GM12874 (cell line): ENCODE measurements at regions not wholly inside any gene's neighbourhood (a gene's known extent, or its start where the extent isn't known, plus 50 kb on each side); places are given as distances from the start of the nearest gene placed in this dataset.

ENCODE experiments used
- CTCF ChIP-seq: IDR thresholded peaks from 2 replicates; pipeline ENCODE4 v1.5.1; 2011; ENCODE audit warnings: low read depth, mild to moderate bottlenecking, control low read depth, low read length, moderate library complexity; ENCODE audit not compliant: insufficient read depth

- no peak for TF ChIP-seq CTCF
Observed at GRCh38 chr18:78627551-78628346, 351.9 kb upstream of the SALL3 start.

GRCh38 chr18:78629426-78629825 is 350.2 kb upstream of the SALL3 start:
- no peak for TF ChIP-seq CTCF

GRCh38 chr18:78630356-78630755 is 349.3 kb upstream of the SALL3 start:
- TF ChIP-seq CTCF, result no peak

GRCh38 chr18:78630981-78631510 is 348.6 kb upstream of the SALL3 start:
- no peak for TF ChIP-seq CTCF

- no peak for TF ChIP-seq CTCF
Observed at GRCh38 chr18:78632111-78632541, 347.5 kb upstream of the SALL3 start.

GRCh38 chr18:78634061-78634696 is 345.4 kb upstream of the SALL3 start:
- TF ChIP-seq CTCF, result no peak

GRCh38 chr18:78635093-78635800 is 344.4 kb upstream of the SALL3 start:
- no peak for TF ChIP-seq CTCF
